ENCODE measurements at regions not wholly inside any gene's neighbourhood (a gene's known extent, or its start where the extent isn't known, plus 50 kb on each side); places are given as distances from the start of the nearest gene placed in this dataset.

DNA sequence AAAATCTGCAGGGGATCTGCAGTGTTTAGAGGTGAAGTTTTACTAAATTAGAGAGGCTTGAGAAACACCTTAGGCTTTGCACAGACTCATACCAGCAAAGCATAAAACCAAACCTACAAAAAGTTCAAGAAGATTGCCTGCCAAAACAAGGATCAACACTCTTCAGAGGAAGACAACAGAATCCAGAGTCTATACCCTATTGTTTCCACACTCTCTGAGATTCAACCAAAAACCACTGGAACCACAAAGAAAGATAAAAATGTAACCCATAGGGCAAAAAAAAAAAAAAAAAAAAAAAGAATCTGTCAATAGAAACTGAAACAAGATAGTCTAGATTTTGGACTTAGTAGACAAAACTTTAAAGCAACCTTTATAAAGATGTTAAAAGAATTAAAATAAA is 102.7 kb downstream of the ANKRD60 start:
- TF ChIP-seq, protein P1, sequence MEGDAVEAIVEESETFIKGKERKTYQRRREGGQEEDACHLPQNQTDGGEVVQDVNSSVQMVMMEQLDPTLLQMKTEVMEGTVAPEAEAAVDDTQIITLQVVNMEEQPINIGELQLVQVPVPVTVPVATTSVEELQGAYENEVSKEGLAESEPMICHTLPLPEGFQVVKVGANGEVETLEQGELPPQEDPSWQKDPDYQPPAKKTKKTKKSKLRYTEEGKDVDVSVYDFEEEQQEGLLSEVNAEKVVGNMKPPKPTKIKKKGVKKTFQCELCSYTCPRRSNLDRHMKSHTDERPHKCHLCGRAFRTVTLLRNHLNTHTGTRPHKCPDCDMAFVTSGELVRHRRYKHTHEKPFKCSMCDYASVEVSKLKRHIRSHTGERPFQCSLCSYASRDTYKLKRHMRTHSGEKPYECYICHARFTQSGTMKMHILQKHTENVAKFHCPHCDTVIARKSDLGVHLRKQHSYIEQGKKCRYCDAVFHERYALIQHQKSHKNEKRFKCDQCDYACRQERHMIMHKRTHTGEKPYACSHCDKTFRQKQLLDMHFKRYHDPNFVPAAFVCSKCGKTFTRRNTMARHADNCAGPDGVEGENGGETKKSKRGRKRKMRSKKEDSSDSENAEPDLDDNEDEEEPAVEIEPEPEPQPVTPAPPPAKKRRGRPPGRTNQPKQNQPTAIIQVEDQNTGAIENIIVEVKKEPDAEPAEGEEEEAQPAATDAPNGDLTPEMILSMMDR (IDR thresholded peaks at IDR 0.05): no peak
- TF ChIP-seq POLR2A (IDR thresholded peaks at IDR 0.05) (no peak), POLR2AphosphoS5 (IDR thresholded peaks at IDR 0.05) (no peak)
